Esophagus muscularis mucosa (tissue), 3 donors: ENCODE measurements at regions not wholly inside any gene's neighbourhood (a gene's known extent, or its start where the extent isn't known, plus 50 kb on each side); places are given as distances from the start of the nearest gene placed in this dataset.

Experiments used
- CTCF ChIP-seq, 3 experiments: fragments of 200-600 bp in 2 of 3; fragments of 450-650 bp in 1 of 3; sonication (generic) in 2 of 3; IDR thresholded peaks; one replicate each; pipeline ENCODE4 v1.5.1; 2017 to 2019; ENCODE audit warnings: antibody characterized with exemption in 3 of 3, mild to moderate bottlenecking in 2 of 3, moderate library complexity in 1 of 3
- POLR2AphosphoS5 ChIP-seq, 2 donors: sonication (generic); formaldehyde crosslinking; IDR thresholded peaks; one replicate each; pipeline ENCODE4 v1.6.1; 2017; ENCODE audit warnings: antibody characterized with exemption in 2 of 2

- TF ChIP-seq CTCF (IDR thresholded peaks at IDR 0.05) (no peak), POLR2AphosphoS5 (IDR thresholded peaks at IDR 0.05) (no peak)
These were observed 234.7 kb downstream of the MAN2A1 start for GRCh38 chr5:109924237-109925107.
